GM18511 (cell line): ENCODE measurements at regions not wholly inside any gene's neighbourhood (a gene's known extent, or its start where the extent isn't known, plus 50 kb on each side); places are given as distances from the start of the nearest gene placed in this dataset.
"Not testable (repeated sequence)": the region's sequence is repeated elsewhere in the genome, so short reads cannot be mapped to it uniquely, and the experiment has no call there.

Experiments used
- ATAC-seq: cut with Tn5 transposase; IDR thresholded peaks from one replicate; pipeline ENCODE4 v1.9.1; 2021; ENCODE audit warnings: mild to moderate bottlenecking, moderate library complexity; ENCODE audit not compliant: unreplicated experiment

GRCh38 chr2:45121236-45121927 is 112.1 kb upstream of the SIX2 start:
- no peak for ATAC-seq

- no peak for ATAC-seq
Measured at GRCh38 chr2:45120546-45120945, 111.3 kb upstream of the SIX2 start.

DNA sequence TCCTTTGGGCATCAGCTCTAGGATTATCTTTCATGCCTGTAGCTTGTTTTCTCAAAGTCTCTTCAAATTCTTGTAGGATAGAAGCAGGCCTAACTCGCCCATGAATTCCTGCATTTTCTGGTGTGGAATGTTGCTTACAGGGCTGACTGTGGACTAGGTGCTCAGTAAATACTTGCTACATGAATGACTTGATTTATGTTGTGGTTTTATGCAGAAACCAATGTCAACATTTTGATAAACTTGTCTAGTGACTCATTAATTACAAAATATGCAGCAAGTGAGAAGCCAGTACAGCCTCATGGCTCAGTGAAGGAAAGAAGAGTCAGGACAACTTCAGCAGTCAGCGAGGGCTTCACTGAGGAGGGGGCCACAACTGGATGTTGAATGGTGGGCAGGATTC is 110.6 kb upstream of the SIX2 start:
- no peak for ATAC-seq

- ATAC-seq = no peak
Measured at GRCh38 chr2:45119038-45119437, 109.8 kb upstream of the SIX2 start.

- no peak for ATAC-seq
Measured at GRCh38 chr2:45117383-45117782, 108.1 kb upstream of the SIX2 start.

- ATAC-seq = no peak
Measured at GRCh38 chr2:45115181-45115580, 105.9 kb upstream of the SIX2 start.

- ATAC-seq = no peak
Measured at GRCh38 chr2:45114221-45114955, 105.1 kb upstream of the SIX2 start.

DNA sequence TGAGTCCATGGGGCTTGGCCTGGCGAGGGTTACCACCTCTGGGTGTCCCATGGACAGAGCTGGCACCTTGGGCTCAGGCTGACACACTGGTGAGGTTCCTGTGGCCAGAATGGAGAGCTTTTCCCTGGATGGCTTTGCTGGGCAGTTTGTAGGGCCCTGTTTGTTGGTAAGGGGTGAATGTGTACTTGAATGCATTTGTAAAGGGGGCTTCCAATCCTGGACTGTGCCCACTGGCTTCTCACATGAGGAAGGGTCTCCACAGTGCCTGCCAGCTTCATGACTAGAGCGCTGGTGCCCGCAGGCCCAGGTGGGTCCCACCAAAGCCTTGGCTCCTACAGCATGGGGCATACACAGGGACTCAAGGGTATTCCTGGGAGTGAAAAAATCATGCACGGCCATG is 103.5 kb upstream of the SIX2 start:
- no peak for ATAC-seq

DNA sequence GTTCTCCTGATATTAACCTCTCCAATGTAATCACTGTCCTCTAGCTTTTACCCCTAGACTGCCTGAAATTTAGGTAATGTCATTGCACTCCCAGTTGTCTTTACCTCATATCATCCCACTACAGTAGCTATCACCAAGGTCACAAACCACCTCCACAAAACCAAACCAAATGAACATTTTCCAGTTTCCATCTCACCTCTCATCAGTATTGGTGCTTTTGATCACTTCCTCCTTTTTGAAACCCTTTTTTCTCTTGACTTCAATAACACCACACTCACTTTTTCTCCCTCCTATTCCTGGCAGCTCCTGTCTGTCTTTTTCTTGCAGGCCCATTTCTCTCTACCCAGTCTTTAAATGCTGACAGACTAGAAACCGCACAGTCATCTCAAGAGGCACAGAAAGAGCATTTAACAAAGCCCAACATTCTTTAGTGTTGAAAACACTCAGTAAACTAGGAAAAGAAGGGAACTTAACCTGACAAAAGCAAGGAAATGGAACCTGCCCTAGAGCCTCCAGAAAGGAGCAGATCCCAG is 95.9 kb upstream of the SIX2 start:
- ATAC-seq = no peak

DNA sequence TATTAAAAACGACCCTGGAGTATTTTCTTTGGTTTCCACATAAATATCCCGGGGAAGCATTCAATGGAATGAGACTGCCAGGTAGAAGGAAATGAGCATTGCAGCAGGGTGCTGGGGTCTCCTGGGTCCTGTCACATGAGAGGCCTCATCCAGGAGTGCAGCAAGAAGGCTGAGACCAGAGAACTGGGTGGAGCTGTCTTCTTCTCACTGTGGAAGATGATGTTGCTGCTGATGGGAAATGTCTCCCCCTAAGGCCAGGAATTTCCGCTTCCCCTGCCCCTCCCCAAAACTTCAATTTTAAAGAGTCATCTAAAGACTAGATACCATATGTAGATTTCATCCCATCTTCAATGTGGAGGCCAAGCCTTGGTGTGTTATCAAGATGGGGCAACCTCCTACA is 95.2 kb upstream of the SIX2 start:
- ATAC-seq = no peak

DNA sequence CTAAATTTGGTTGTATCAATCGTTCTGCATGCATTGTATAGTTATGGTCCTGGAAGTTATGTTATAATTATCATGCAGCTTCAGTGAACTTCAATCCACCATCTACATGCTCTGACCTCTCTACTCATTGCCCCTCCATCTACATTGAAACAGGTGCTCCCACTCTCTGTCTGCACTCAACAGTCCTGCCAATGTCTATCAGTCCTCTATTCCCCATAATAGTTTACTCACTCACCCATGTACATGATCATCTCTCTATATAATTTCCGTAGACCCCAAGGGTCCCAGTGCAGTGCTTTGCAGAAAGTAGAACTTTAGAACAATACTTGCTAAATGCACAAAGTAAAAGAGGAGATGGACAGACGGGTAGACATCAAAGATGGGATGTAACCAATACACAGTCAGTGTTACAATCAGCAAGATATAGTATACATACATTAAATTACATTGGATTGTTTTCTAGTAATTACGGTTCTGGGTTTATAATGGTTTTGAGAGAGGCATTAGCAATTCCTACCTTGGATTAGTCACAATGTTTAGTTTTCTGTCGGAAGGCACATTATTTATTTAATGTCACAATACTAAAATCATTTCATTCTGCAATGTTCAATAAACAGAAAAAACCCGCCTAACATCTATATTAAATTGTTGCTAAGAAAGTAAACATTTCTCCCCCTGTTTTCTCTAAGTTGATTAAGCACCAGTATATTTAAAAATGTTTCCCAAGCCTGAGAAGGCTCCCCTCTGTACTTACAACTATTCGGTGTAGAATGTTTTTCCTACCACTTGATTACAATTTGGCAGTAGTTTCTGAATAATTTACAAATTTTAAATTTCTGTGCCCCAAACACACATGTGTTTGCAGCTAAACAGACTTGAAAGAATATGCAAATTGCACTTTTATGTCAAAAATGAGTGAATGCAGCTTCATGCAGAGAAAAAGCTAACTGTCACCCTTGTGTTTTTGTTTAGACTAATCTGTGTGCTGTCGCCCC is 94.4 kb upstream of the SIX2 start:
- ATAC-seq = no peak

DNA sequence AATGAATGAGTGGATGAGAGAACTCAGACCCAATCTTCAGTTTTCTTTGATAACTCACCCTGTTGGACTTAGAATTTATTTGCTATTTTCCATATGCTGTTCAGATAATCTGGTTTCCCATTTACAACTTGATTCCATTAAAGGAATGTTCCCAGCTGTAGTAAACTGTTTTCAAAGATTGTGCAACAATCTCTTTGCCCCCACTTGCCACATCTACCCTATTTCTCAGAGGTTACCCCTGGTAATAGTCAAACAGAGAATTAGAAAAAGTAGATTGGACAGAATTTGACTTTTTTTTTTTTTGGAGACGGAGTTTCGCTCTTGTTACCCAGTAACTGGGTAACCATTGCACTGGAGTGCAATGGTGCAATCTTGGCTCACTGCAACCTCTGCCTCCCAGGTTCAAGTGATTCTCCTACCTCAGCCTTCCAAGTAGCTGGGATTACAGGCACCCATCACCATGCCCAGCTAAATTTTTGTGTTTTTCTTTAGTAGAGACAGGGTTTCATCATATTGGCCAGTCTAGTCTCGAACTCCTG is 93.4 kb upstream of the SIX2 start:
- ATAC-seq = no peak

GRCh38 chr2:45102141-45102540 is 92.9 kb upstream of the SIX2 start:
- ATAC-seq = no peak

DNA sequence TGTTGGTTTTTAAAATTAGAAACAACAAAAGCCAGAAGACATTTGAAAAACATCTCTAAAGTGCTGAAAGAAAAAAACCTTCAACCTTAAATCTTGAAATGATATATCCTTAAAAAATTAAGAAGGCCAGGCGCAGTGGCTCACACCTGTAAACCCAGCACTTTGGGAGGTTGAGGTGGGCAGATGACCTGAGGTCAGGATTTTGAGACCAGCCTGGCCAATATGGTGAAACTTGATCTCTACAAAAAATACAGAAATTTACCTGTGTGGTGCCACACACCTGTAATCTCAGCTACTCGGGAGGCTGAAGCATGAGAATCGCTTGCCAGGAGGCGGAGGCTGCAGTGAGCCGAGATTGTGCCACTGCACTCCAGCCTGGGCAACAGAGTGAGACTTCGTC is 87.7 kb upstream of the SIX2 start:
- ATAC-seq = no peak

DNA sequence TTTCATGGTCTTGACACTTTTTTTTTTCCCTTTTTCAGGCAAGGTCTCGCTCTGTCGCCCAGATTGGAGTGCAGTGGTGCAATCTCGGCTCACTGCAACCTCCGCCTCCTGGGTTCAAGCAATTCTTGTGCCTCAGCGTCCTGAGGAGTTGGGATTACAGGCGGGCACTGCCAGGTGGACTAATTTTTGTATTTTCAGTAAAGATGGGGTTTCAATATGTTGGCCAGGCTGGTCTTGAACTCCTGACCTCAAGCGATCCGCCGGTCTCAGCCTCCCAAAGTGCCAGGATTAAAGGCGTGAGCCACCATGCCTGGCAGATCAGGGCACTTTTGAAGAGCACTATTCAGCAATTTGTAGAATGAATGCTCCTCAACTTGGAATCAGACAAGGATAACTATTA is 86.8 kb upstream of the SIX2 start:
- not testable (repeated sequence) for ATAC-seq

DNA sequence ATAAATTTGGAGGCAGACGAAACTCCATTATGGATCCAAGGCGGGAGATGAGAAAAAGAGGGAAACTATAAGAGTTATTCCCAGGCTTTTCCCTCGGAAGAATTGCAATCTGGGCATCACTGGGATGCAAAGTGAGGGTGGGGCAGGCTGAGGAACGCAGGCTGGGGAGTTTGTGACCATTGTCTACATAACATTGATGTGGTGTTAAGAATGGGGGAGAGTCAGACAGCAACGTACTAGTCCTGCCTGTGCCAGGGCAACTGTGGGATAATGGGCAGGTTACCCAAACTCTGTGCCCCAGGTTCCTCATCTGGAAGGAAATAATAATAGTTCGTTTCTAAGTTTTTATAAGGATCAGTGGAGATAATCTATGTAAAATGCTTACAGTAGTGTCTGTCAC is 84.4 kb upstream of the SIX2 start:
- ATAC-seq = no peak

GRCh38 chr2:45093181-45093580 is 83.9 kb upstream of the SIX2 start:
- ATAC-seq = no peak

DNA sequence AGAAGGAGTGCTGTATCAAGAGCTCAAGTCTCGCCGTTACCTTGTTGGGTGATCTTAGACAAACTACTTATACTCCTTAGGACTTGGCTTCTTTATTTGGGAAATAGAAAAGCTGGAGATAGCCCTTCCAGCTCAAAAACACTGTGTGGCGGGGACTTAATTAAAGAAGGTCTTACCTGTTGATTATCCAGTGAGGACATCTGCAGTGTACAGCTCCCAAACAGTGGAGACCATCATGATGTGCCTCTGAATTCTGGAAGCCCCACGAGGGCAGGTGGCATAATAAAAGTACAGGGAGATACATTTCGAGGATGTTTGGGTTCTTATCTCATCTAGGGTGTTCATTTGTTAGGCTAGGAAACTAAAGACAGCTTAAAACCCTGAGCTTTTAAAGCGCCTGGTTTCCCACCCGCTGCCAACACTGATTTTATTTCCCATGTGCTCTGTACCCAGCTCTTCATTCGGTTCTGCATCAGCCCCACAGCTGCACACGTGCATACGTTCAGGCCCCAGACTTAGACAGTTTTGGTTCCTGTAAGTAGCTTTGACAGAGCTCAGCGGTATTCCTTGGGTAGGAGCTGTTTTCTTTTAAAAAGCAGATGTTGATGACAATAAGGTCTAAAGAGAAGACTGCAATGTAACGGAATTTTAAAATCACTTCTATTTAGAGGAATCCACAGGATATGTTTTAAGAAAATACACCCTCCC is 80.5 kb upstream of the SIX2 start:
- ATAC-seq = no peak

GRCh38 chr2:45085487-45085886 is 76.2 kb upstream of the SIX2 start:
- no peak for ATAC-seq

DNA sequence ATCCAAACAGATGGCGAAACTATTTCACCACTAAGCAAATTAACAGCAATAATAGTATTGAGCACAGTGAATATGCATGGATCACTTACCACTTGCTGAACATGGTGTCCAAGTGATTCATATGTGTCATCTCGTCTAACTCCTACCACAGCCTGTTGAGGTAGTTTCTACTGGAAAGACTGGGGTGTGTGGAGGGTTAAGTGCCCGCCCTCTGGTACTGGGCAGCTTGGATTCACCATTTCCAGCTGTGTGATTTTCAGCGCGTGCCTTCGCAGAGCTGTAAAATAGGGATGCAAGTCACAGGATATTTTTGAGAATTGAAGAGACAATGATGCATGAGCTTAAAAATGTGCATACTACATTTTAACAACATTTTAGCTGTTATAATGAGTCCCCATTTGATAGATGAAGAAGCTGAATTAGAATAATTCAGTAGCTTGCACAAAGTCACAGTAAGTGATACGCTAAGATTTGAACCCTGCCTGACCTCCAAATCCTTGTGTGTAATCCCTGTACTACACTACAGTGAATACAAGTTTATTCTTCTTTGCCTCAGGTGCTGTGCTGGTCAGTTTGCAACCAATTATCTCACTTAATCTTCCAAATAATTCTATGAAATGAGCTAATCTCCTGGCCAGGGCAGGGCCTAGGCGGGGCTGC is 75.2 kb upstream of the SIX2 start:
- ATAC-seq = no peak
